GM12878 (cell line): ENCODE measurements at regions not wholly inside any gene's neighbourhood (a gene's known extent, or its start where the extent isn't known, plus 50 kb on each side); places are given as distances from the start of the nearest gene placed in this dataset.

Experiments used
- ATAC-seq: fragments of 200-7000 bp; cut with Tn5 transposase; 3 replicates; pipeline ENCODE4 v1.9.1; 2020; ENCODE audit warnings: mild to moderate bottlenecking, moderate library complexity
- BruUV-seq: library from RNA; stranded (reverse); fragments of 400-500 nt; replicated peaks from 2 replicates; lab custom pipeline; 2021; lab: Mats Ljungman, UMichigan
- CTCF ChIA-PET: fragments of 300-600 bp; sonication (Branson Sonifier 250); formaldehyde crosslinking; extraction: SDS; loops from one replicate; lab custom pipeline; 2021; ENCODE audit warnings: inconsistent platforms; lab: Yijun Ruan, JAX
- POLR2A ChIA-PET: fragments of 350-600 bp; formaldehyde crosslinking; extraction: SDS; loops from one replicate; lab custom pipeline; 2021; ENCODE audit warnings: inconsistent platforms; lab: Charles Lee
- RAD21 ChIA-PET: fragments of 300-600 bp; sonication (Branson Sonifier 250); formaldehyde crosslinking; loops from one replicate; lab custom pipeline; 2023; ENCODE audit warnings: antibody characterized with exemption; ENCODE audit not compliant: unreplicated experiment; lab: Charles Lee
- SMC1A ChIA-PET: fragments of 300-600 bp; sonication (Branson Sonifier 250); formaldehyde crosslinking; loops from one replicate; lab custom pipeline; 2023; ENCODE audit not compliant: unreplicated experiment, uncharacterized antibody; lab: Charles Lee
- DNase-seq: peaks from one replicate; pipeline ENCODE4 v3.0.0-alpha.2; 2011; ENCODE audit warnings: low read depth, low spot score
- FAIRE-seq: peaks from 3 replicates; lab custom pipeline; 2011; peaks lifted over from hg19 to GRCh38; lab: Jason Lieb, UNC
- H2AFZ ChIP-seq: 2 replicates; pipeline ENCODE4 v1.6.0; 2011; ENCODE audit warnings: low read depth, low read length, control low read depth; ENCODE audit not compliant: control insufficient read depth
- H3K27ac ChIP-seq: 2 replicates; pipeline ENCODE4 v1.5.1; 2011; ENCODE audit warnings: control low read depth; ENCODE audit not compliant: control insufficient read depth, insufficient read depth
- H3K27me3 ChIP-seq, 2 experiments: replicated peaks in 1 of 2; 2 replicates each; pipeline versions ENCODE4 v1.6.0 to v1.6.1; 2011; ENCODE audit warnings: low read length in 1 of 2; ENCODE audit not compliant: control insufficient read depth in 2 of 2, insufficient read depth in 2 of 2
- H3K36me3 ChIP-seq, 2 experiments: 2 replicates each; pipeline ENCODE4 v1.5.1; 2011; ENCODE audit warnings: low read length in 1 of 2; ENCODE audit not compliant: control insufficient read depth in 2 of 2, insufficient read depth in 2 of 2
- H3K4me1 ChIP-seq: 2 replicates; pipeline ENCODE4 v1.6.1; 2011; ENCODE audit warnings: mild to moderate bottlenecking, low read length, moderate library complexity, mixed read lengths; ENCODE audit not compliant: control insufficient read depth, insufficient read depth
- H3K4me2 ChIP-seq: 2 replicates; pipeline ENCODE4 v1.6.0; 2011; ENCODE audit warnings: control low read depth; ENCODE audit not compliant: control insufficient read depth, insufficient read depth
- H3K4me3 ChIP-seq: fragments of 200-600 bp; sonication (generic); 2 replicates; pipeline ENCODE4 v1.5.1; 2016
- H3K79me2 ChIP-seq: 2 replicates; pipeline ENCODE4 v1.6.0; 2011; ENCODE audit warnings: low read length; ENCODE audit not compliant: control insufficient read depth, insufficient read depth
- H3K9ac ChIP-seq: 2 replicates; pipeline ENCODE4 v1.8.0; 2011; ENCODE audit warnings: low read length, control low read depth, mixed read lengths; ENCODE audit not compliant: control insufficient read depth, insufficient read depth
- H3K9me3 ChIP-seq: replicated peaks from 3 replicates; pipeline ENCODE4 v1.5.1; 2011; ENCODE audit warnings: mild to moderate bottlenecking, low read length; ENCODE audit not compliant: control insufficient read depth, insufficient read depth
- H4K20me1 ChIP-seq: 2 replicates; pipeline ENCODE4 v1.6.0; 2011; ENCODE audit not compliant: control insufficient read depth, insufficient read depth
- MEF2B ChIP-seq: fragments of 450-650 bp; IDR thresholded peaks from 2 replicates; pipeline ENCODE4 v1.6.1; 2018; ENCODE audit warnings: mild to moderate bottlenecking, moderate library complexity; ENCODE audit not compliant: partially characterized antibody, poor library complexity, severe bottlenecking
- MTA2 ChIP-seq: fragments of 450-650 bp; IDR thresholded peaks from 2 replicates; pipeline ENCODE4 v1.6.1; 2016; ENCODE audit warnings: low read depth, mild to moderate bottlenecking, moderate library complexity
- WGBS: methylation state at CpG from one replicate; pipeline ENCODE4 v1.1.6; 2016; ENCODE audit warnings: low lambda C conversion rate; ENCODE audit not compliant: insufficient replicate concordance, insufficient coverage; ENCODE audit errors: missing lambda C conversion rate; 5-methylcytosine and 5-hydroxymethylcytosine counted together
- in situ Hi-C: fragments of 300-500 bp; cut with MboI; formaldehyde crosslinking; loops from 9 replicates; pipeline ENCODE4 v1.14.3; 2018; ENCODE audit warnings: mixed read lengths
- intact Hi-C: fragments of 100-400 bp; cut with micrococcal nuclease; formaldehyde crosslinking; loops from one replicate; pipeline ENCODE4 v1.14.2; 2022; ENCODE audit not compliant: unreplicated experiment
- TF ChIP-seq, protein P1 (sequence below): fragments of 450-650 bp; formaldehyde crosslinking; IDR thresholded peaks from 2 replicates; pipeline ENCODE4 v1.5.0; 2022; ENCODE audit warnings: mild to moderate bottlenecking, missing genetic modification characterization
- TF ChIP-seq, protein P2 (sequence below): IDR thresholded peaks from 2 replicates; pipeline ENCODE4 v1.6.1; 2011; ENCODE audit warnings: mild to moderate bottlenecking, low read depth, low read length, moderate library complexity; ENCODE audit not compliant: insufficient replicate concordance

DNA sequence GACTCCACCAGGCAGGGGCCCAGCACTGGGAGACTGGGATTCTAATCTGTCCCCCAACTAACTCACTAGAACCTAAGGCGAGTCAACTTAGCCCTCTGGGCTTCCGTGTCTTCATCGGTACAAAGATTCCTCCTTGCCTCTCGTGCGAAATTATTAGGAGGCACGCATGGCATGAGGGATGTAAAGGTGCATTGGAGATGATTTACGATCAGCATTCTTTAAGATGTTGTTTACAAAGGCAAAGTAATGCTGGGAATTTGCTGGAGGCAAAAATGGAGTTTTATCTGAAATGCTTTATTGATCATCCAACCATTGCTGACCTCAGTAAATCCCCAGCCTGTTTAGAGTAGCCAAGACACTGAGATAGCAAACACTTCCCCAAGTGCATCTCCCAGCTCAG lies 171.8 kb upstream of the KLHL29 start:
- intact Hi-C loops (no loop called here), in situ Hi-C loops (no loop called here)
- Histone ChIP-seq H3K4me1 (no peaks in the 10 kb centered on the region), H3K9me3 (no peaks in the 10 kb centered on the region), H3K36me3 (no peaks in the 10 kb centered on the region), H3K4me2 (no peak overlapping the region), H3K9ac (no peak overlapping the region), H4K20me1 (peaks cover 3% of the 10 kb centered on the region; the same call in 1 of the 2 replicates), H3K79me2 (no peaks in the 10 kb centered on the region), H3K27ac (no peak overlapping the region), H3K4me3 (no peak overlapping the region), H2AFZ (no peak overlapping the region), H3K27me3 (no peaks in the 10 kb centered on the region; a peak in 1 of 4 replicates)
- TF ChIP-seq MEF2B (no peak), MTA2 (no peak)
- TF ChIP-seq, protein P1, sequence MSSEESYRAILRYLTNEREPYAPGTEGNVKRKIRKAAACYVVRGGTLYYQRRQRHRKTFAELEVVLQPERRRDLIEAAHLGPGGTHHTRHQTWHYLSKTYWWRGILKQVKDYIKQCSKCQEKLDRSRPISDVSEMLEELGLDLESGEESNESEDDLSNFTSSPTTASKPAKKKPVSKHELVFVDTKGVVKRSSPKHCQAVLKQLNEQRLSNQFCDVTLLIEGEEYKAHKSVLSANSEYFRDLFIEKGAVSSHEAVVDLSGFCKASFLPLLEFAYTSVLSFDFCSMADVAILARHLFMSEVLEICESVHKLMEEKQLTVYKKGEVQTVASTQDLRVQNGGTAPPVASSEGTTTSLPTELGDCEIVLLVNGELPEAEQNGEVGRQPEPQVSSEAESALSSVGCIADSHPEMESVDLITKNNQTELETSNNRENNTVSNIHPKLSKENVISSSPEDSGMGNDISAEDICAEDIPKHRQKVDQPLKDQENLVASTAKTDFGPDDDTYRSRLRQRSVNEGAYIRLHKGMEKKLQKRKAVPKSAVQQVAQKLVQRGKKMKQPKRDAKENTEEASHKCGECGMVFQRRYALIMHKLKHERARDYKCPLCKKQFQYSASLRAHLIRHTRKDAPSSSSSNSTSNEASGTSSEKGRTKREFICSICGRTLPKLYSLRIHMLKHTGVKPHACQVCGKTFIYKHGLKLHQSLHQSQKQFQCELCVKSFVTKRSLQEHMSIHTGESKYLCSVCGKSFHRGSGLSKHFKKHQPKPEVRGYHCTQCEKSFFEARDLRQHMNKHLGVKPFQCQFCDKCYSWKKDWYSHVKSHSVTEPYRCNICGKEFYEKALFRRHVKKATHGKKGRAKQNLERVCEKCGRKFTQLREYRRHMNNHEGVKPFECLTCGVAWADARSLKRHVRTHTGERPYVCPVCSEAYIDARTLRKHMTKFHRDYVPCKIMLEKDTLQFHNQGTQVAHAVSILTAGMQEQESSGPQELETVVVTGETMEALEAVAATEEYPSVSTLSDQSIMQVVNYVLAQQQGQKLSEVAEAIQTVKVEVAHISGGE (CRISPR knock-in tag): no peak
- TF ChIP-seq, protein P2, sequence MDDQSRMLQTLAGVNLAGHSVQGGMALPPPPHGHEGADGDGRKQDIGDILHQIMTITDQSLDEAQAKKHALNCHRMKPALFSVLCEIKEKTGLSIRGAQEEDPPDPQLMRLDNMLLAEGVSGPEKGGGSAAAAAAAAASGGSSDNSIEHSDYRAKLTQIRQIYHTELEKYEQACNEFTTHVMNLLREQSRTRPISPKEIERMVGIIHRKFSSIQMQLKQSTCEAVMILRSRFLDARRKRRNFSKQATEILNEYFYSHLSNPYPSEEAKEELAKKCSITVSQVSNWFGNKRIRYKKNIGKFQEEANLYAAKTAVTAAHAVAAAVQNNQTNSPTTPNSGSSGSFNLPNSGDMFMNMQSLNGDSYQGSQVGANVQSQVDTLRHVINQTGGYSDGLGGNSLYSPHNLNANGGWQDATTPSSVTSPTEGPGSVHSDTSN: no peak
- FAIRE-seq (no peak), DNase-seq (no peak), ATAC-seq (no peak)
- ChIA-PET POLR2A (no interaction called here), CTCF (no interaction called here), SMC1A (no interaction called here), RAD21 (no interaction called here)
- BruUV-seq: no TSS peak
- 66% methylated on average over 7 of the region's 7 CpGs for WGBS
